NCI-H2107 (cell line): ENCODE measurements at regions not wholly inside any gene's neighbourhood (a gene's known extent, or its start where the extent isn't known, plus 50 kb on each side); places are given as distances from the start of the nearest gene placed in this dataset.

Experiments used
- DNase-seq: peaks from one replicate; lab custom pipeline; 2025; lab: John Stamatoyannopoulos, UW

DNA sequence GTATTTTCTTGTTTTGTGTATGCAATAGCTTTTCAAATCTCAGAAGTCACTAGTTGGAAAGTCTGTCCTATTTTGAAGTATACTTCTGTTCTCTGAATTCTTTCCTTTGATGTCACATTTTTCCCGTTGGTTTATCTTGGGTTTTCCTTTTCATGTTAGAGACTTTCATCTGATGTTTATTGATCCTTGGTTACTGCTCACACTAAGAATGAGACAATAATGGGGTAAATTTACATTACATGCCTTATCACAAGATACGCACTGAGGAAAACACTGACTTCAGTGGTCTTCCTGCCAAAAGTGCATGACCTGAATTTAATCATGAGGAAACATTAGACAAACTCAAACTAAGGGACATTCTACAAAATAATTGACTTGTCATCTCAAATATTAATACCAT, 63.5 kb upstream of the C1GALT1 start:
- DNase-seq: no peak

DNA sequence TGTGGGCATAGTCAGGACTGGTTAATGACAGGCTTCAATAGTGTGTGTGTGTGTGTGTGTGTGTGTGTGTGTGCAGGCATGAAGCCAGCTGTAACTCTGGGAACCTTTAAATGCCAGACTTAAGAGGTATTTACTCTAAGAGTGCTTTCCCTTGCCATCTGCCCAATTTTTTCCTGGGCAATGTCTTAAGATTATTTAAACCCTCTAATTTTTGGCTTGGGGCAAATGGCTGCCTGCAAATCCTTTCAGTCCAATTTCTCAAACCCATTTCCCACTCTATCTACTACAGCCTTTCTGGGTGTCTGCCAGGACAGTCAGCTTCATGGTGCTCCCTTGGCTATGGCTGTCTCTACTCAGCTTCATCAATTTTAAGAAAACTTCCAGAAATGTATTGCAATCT, 62.6 kb upstream of the C1GALT1 start:
- DNase-seq: no peak

DNA sequence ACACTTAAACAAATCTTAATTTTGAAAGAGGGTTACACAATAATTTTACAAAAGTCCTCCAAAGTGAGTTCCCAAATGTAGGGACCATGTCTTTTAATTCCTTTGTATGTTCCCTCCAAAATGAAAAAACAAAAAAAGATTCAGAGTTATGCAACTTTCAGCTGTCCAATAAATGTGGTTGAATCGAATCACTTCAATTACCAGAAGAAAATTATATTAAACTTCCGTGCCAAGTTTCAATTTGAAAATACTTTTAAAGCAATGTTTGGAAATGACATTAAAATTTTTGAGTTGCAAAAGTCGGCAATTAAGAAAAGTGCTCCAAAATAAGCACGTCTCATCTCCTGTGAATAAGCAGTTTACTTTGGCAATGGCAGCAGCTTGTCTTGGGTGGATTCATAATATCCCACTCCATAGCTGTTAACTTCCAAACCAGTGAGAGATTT, 60.3 kb upstream of the C1GALT1 start:
- no peak for DNase-seq

DNA sequence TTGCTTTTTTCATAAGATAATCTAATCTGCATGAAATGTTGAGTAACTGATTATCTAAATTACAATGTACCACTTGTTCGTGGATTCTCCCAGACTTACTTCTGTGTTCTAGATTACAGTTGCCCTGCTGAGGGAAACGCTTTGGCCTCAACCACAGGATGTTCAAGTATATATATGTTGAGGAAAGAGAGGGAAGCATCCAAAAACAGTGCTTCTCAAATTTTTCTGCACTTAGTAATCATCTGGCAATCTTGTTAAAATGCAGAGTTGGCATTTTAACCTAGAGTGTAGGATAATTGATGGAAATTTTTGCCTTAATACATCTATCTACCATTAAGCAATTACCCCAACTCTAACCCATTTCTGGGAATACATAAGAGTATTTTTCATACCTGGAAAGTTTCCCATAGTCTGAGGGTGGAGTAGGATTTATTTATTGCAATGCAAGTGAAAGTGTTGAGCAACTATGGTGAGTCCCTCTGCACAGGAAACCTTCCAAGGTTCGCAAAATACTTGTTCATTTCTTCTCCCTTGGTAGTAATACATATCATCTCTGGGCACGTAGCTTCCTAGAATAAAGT, 59.6 kb upstream of the C1GALT1 start:
- DNase-seq: no peak

DNA sequence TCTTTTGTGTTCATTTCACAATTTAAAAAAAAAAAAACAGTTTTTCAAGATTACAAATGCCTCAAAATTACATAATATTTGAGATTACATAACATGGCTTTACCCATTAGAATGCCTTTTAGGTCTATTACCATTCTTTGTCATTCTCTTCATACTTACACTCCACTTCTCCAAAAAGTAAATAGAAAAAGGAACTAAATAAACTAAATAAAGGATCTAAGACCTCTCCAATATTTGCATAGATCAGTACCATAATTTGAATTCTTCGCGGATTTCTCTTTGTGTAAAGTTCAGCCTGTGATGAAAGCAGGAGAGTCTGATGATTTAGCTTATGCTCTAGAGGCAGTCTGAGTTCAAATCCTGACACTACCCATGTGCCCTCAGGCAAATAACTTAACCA, 56.4 kb upstream of the C1GALT1 start:
- DNase-seq: no peak

DNA sequence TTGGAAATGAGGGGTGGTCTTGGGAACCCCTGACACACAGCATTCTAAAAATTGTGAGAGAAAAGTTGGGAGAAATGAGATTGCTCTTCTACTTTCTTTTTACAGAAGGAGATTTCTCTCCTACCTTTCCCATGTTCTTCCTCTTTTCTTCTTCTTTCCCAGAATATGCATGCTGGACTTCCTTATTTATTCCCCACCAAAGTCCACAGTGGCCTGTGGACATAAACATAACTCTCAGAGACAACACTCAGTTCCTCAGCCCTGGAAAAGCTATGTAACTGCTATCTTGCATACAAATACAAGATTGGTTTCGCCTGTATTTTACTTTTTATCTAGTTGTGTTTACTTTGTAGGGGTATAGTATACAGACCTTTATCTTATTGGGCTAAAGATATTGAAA, 54.6 kb upstream of the C1GALT1 start:
- no peak for DNase-seq

DNA sequence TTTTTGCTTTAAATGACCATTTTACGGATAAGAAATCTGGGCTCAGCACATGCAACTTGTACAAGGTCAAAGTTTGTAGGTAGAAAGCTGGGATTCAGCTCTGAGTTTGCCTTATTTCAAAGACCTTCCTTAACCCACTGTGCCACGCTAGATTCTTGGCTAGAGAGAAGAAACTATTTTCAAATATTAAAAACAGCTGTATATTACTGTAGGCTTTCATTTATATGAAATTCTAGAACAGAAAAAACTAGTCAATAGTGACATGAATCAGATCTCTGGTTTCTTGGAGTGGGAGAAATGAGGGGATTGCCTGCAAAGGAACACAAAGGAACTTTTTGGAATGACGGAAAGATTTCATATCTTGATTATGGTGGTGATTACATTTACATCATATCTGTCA, 53.0 kb upstream of the C1GALT1 start:
- no peak for DNase-seq

DNA sequence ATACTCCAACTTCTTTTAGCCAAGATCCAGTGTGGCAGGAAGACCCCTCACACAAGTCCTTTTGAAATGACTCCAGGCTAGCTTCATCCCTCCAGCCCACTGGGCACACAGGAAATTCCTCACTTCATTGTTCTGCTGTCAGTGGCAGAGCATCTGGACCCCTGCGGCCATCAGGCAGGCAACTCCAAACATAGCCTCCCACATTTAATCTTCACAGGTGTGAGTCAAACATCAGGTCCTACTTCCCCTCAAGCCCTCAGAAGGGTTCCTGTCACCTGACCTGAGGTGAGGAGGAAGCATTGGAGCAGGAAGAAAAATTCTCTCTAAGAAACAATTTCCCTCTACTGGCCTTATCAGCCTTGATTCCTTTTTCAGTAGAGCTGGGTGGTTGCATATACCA, 51.1 kb upstream of the C1GALT1 start:
- DNase-seq: no peak
